ENCODE measurements at regions not wholly inside any gene's neighbourhood (a gene's known extent, or its start where the extent isn't known, plus 50 kb on each side); places are given as distances from the start of the nearest gene placed in this dataset.
"Not testable (repeated sequence)": the region's sequence is repeated elsewhere in the genome, so short reads cannot be mapped to it uniquely, and the experiment has no call there.

GRCh38 chr11:42669248-42669976 lies 642.4 kb upstream of the API5 start:
- DNase-seq (ENCODE audit: low read depth in 3 of 3, low spot score in 2 of 3) = no peak

- DNase-seq (ENCODE audit: low read depth in 3 of 3, low spot score in 2 of 3) = no peak
These were observed 637.4 kb upstream of the API5 start for GRCh38 chr11:42674436-42674835.

GRCh38 chr11:42707541-42707940 lies 604.3 kb upstream of the API5 start:
- no peak for DNase-seq (ENCODE audit: low read depth in 3 of 3, low spot score in 2 of 3)

GRCh38 chr11:42709216-42709615 lies 602.6 kb upstream of the API5 start:
- DNase-seq (ENCODE audit: low read depth in 3 of 3, low spot score in 2 of 3) = no peak

GRCh38 chr11:42713279-42713678 lies 598.5 kb upstream of the API5 start:
- no peak for DNase-seq (ENCODE audit: low read depth in 3 of 3, low spot score in 2 of 3)

- DNase-seq (ENCODE audit: low read depth in 3 of 3, low spot score in 2 of 3) = no peak
These were observed 598.0 kb upstream of the API5 start for GRCh38 chr11:42713753-42714152.

- DNase-seq (ENCODE audit: low read depth in 3 of 3, low spot score in 2 of 3) = no peak
These were observed 590.9 kb upstream of the API5 start for GRCh38 chr11:42720716-42721563.

- DNase-seq (ENCODE audit: low read depth in 3 of 3, low spot score in 2 of 3) = no peak
These were observed 583.9 kb upstream of the API5 start for GRCh38 chr11:42727879-42728278.

GRCh38 chr11:42762348-42762747 lies 549.4 kb upstream of the API5 start:
- no peak for DNase-seq (ENCODE audit: low read depth in 3 of 3, low spot score in 2 of 3)

GRCh38 chr11:42764936-42765335 lies 546.9 kb upstream of the API5 start:
- no peak for DNase-seq (ENCODE audit: low read depth in 3 of 3, low spot score in 2 of 3)

GRCh38 chr11:42768576-42768975 lies 543.2 kb upstream of the API5 start:
- DNase-seq (ENCODE audit: low read depth in 3 of 3, low spot score in 2 of 3) = no peak

- peak in 2 of 3 donors; percentile 13 to 38 for DNase-seq (ENCODE audit: low read depth in 3 of 3, low spot score in 2 of 3)
These were observed 541.2 kb upstream of the API5 start for GRCh38 chr11:42770444-42771065.

GRCh38 chr11:42772886-42773285 lies 538.9 kb upstream of the API5 start:
- DNase-seq (ENCODE audit: low read depth in 3 of 3, low spot score in 2 of 3) = no peak

- DNase-seq (ENCODE audit: low read depth in 3 of 3, low spot score in 2 of 3) = no peak
These were observed 538.1 kb upstream of the API5 start for GRCh38 chr11:42773729-42774128.

GRCh38 chr11:42774567-42774966 lies 537.2 kb upstream of the API5 start:
- DNase-seq (ENCODE audit: low read depth in 3 of 3, low spot score in 2 of 3) = no peak

- DNase-seq (ENCODE audit: low read depth in 3 of 3, low spot score in 2 of 3) = no peak
These were observed 534.0 kb upstream of the API5 start for GRCh38 chr11:42777776-42778175.

GRCh38 chr11:42778193-42778592 lies 533.6 kb upstream of the API5 start:
- DNase-seq (ENCODE audit: low read depth in 3 of 3, low spot score in 2 of 3) = no peak

GRCh38 chr11:42779555-42779954 lies 532.2 kb upstream of the API5 start:
- DNase-seq (ENCODE audit: low read depth in 3 of 3, low spot score in 2 of 3) = no peak

- no peak for DNase-seq (ENCODE audit: low read depth in 3 of 3, low spot score in 2 of 3)
These were observed 524.8 kb upstream of the API5 start for GRCh38 chr11:42786981-42787380.

- not testable (repeated sequence) for DNase-seq (ENCODE audit: low read depth in 3 of 3, low spot score in 2 of 3)
These were observed 516.3 kb upstream of the API5 start for GRCh38 chr11:42795483-42795882.

GRCh38 chr11:42800041-42800440 lies 511.8 kb upstream of the API5 start:
- DNase-seq (ENCODE audit: low read depth in 3 of 3, low spot score in 2 of 3) = no peak

Data from right renal cortex interstitium (tissue), 3 donors.